ENCODE measurements at regions not wholly inside any gene's neighbourhood (a gene's known extent, or its start where the extent isn't known, plus 50 kb on each side); places are given as distances from the start of the nearest gene placed in this dataset.
"Not testable (repeated sequence)": the region's sequence is repeated elsewhere in the genome, so short reads cannot be mapped to it uniquely, and the experiment has no call there.

DNA sequence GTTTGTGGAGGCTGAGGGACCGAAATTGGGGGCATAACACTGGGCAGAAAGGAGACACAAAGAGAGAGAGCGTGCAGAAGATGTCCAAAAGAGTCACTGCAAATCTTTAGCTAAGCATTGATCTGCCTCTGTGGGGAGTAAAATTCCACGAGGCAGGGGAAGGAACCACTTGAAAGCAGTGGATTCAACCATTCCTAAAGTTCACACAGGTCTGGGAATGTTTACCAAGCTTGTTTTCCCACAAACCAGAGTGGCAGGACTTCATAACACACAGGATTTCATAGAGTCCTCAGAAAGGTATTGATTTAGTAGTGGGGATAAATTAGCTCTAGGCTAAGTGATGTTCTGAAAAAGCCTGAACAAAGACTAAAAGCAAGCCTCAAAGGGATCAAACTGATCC, 66.1 kb upstream of the RPL38 start:
- no peak overlapping the region for H3K27ac ChIP-seq
- ChIA-PET POLR2A (ENCODE audit: low non-redundant PET) (no interaction called here), CTCF (no interaction called here)
- TF ChIP-seq, protein P1, sequence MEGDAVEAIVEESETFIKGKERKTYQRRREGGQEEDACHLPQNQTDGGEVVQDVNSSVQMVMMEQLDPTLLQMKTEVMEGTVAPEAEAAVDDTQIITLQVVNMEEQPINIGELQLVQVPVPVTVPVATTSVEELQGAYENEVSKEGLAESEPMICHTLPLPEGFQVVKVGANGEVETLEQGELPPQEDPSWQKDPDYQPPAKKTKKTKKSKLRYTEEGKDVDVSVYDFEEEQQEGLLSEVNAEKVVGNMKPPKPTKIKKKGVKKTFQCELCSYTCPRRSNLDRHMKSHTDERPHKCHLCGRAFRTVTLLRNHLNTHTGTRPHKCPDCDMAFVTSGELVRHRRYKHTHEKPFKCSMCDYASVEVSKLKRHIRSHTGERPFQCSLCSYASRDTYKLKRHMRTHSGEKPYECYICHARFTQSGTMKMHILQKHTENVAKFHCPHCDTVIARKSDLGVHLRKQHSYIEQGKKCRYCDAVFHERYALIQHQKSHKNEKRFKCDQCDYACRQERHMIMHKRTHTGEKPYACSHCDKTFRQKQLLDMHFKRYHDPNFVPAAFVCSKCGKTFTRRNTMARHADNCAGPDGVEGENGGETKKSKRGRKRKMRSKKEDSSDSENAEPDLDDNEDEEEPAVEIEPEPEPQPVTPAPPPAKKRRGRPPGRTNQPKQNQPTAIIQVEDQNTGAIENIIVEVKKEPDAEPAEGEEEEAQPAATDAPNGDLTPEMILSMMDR (conservative IDR thresholded peaks at IDR 0.05; ENCODE audit: low read depth) = no peak
- DNase-seq (ENCODE audit: low spot score) = no peak

DNA sequence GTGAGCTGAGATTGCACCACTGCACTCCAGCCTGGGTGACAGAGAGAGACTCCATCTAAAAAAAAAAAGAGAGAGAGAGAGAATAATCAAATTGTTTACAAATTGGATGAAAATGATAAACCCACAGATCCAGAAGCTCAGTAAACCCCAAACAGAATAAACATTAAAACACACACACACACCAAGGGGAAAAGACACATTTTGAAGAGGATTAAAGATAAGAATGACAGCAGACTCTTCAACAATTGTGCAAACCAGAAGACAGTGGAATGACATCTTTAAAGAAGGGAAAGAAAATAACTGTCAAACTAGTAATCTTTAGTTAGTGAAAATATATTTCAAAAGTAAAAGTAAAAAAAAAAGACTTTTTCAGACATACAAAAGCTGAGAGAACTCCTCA, 64.4 kb upstream of the RPL38 start:
- TF ChIP-seq, protein P1 (conservative IDR thresholded peaks at IDR 0.05; ENCODE audit: low read depth) = no peak
- no peak for DNase-seq (ENCODE audit: low spot score)
- CTCF ChIA-PET = interaction anchor here (0.6 kb wide), 1 partner anchor 255 kb away, joined by 4 read pairs; no protein-coding TSS in a partner anchor
- H3K27ac ChIP-seq = no peak overlapping the region
- POLR2A ChIA-PET (ENCODE audit: low non-redundant PET) = no interaction called here

DNA sequence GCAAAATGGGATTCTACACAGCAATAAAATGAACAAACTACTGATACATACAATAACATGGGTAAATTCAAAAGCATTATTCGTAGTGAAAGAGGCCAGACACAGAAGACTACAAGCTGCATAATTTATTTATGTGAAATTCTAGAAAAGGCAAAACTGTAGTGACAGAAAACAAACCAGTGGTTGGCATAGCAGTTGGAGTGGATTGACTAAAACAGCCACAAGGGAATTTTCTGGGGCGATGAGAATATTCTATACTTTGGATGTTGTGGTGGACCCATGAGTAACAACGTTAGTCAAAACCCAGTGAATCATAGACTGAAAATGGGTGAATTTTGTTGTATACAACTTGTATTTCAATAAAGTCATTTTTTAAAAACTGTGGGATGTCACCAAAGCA, 63.2 kb upstream of the RPL38 start:
- H3K27ac ChIP-seq = no peak overlapping the region
- POLR2A ChIA-PET (ENCODE audit: low non-redundant PET) = no interaction called here
- no peak for DNase-seq (ENCODE audit: low spot score)
- TF ChIP-seq, protein P1 (conservative IDR thresholded peaks at IDR 0.05; ENCODE audit: low read depth) = no peak
- CTCF ChIA-PET = no interaction called here

DNA sequence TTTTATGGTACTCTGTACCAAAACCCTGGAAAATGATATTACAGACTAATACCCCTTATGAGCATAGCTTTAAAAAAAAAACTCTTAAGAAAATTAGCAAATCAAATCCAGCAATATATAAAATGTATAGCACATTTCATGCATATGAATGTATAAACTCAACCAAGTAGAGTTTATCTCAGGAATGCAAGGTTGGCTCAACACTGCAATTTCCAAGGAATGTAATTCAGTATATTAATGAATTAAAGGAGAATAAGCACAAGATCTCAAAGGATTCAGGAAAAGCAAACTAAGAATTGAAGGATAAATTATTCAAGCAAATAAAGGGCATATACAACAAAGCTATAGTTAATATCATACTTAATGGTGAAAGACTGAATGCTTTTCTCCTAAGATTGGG, 61.9 kb upstream of the RPL38 start:
- TF ChIP-seq, protein P1 (conservative IDR thresholded peaks at IDR 0.05; ENCODE audit: low read depth) = no peak
- POLR2A ChIA-PET (ENCODE audit: low non-redundant PET) = no interaction called here
- DNase-seq (ENCODE audit: low spot score) = no peak
- H3K27ac ChIP-seq = no peak overlapping the region
- CTCF ChIA-PET = no interaction called here

DNA sequence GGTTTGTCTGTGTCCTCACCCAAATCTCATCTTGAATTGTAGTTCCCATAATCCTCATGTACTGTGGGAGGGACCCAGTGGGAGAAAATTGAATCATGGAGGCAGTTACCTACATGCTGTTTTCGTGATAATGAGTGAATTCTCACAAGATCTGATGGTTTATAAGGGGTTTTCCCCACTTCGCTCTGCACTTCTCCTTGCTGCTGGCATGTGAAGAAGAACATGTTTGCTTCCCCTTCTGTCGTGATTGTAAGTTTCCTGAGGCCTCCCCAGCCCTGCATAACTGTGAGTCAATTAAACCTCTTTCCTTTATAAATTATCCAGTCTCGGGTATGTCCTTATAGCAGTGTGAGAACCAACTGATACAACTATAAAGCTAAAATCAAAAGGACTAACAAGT, 60.2 kb upstream of the RPL38 start:
- DNase-seq (ENCODE audit: low spot score); CTCF ChIA-PET; H3K27ac ChIP-seq; POLR2A ChIA-PET (ENCODE audit: low non-redundant PET): not testable (repeated sequence)

DNA sequence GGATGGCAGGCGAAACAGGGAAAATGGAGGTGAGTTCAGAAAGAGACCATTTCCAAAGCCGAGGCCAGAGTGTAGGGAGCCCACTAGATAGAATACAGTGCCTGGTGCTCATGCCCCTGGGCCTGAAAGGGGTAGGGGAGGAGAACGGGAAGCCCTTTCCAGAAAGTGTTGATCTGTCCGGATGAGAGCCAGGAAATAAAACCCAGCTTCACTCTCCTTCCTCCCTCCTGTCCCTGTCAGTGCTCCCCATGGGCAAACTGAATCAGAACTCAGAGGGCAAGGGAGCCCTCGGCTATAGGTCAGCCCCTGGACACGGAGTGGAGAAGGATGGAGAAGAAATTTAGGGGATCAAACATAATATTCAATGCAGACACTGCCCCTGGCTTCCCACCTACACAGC, 57.7 kb upstream of the RPL38 start:
- DNase-seq (ENCODE audit: low spot score) = no peak
- TF ChIP-seq, protein P1 (conservative IDR thresholded peaks at IDR 0.05; ENCODE audit: low read depth) = no peak
- POLR2A ChIA-PET (ENCODE audit: low non-redundant PET) = no interaction called here
- H3K27ac ChIP-seq = no peak overlapping the region
- CTCF ChIA-PET = no interaction called here

DNA sequence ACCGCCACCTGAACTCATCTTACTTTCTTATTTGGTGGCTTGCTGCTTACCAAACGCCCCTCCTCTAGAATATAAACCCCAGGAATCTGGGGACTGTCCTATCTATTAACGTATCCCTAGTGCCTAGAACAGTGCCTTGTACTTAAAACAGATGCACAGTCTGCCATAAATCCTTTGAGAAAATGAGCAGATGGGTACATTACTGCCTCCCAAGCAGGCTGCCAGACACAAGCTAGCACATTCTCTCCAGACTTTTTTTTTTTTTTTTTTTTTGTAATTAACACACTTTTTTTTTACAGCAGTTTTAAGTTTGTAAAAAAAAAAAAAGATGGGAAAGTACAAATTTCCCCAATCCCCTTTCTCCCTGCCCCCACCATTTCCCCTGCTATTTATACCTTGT, 57.3 kb upstream of the RPL38 start:
- no peak for DNase-seq (ENCODE audit: low spot score)
- POLR2A ChIA-PET (ENCODE audit: low non-redundant PET) = no interaction called here
- TF ChIP-seq, protein P1 (conservative IDR thresholded peaks at IDR 0.05; ENCODE audit: low read depth) = no peak
- CTCF ChIA-PET = no interaction called here
- no peak overlapping the region for H3K27ac ChIP-seq
